Astrocyte (in vitro differentiated cells and primary cell): ENCODE measurements at regions not wholly inside any gene's neighbourhood (a gene's known extent, or its start where the extent isn't known, plus 50 kb on each side); places are given as distances from the start of the nearest gene placed in this dataset.

ENCODE experiments used
- CTCF ChIP-seq: IDR thresholded peaks from 2 replicates; pipeline ENCODE4 v1.5.1; 2011; ENCODE audit warnings: low read depth, mild to moderate bottlenecking, inconsistent platforms, low read length, moderate library complexity; ENCODE audit not compliant: insufficient read depth
- EZH2 ChIP-seq: IDR thresholded peaks from 2 replicates; pipeline ENCODE4 v1.6.1; 2012; ENCODE audit warnings: mild to moderate bottlenecking, low read length, inconsistent platforms; ENCODE audit not compliant: insufficient read depth

DNA sequence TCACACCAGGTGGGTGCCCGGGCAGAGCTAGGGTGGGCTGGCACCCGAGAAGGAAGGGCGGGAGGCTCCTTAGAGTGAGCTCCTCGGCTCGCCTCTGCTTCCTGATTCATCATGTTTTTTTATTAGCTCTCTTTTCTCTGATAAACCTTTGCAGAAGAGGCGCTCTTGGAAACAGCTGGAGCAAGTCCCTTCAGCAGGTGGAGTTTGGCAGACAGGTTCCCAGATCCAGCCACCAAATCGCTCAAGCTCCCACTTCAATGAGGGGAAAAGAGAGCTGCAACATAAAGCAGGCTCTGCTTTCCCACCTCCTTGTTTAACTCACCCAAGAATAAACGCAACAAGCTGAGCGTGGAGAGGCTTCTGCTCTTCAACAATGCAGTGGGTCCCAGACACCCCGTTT, 244.8 kb downstream of the TSHZ3 start:
- TF ChIP-seq CTCF, result no peak
- TF ChIP-seq EZH2, result no peak
